Neural cell (in vitro differentiated cells): ENCODE measurements at regions not wholly inside any gene's neighbourhood (a gene's known extent, or its start where the extent isn't known, plus 50 kb on each side); places are given as distances from the start of the nearest gene placed in this dataset.

ENCODE experiments used
- H2AFZ ChIP-seq: fragments of 200-600, 300-800 bp; sonication (generic), shearing (Covaris generic); 2 replicates; pipeline ENCODE4 v1.6.0; 2014; ENCODE audit warnings: low read depth, mild to moderate bottlenecking, antibody characterized with exemption, low read length, moderate library complexity
- H3F3A ChIP-seq: fragments of 200-600 bp; shearing (Covaris generic); 2 replicates; pipeline ENCODE4 v1.6.1; 2016; ENCODE audit warnings: mild to moderate bottlenecking, moderate library complexity, mixed read lengths, antibody characterized with exemption, low read length; ENCODE audit not compliant: insufficient read depth, poor library complexity, severe bottlenecking
- H3K27ac ChIP-seq: fragments of 200-600, 300-800 bp; sonication (generic), shearing (Covaris generic); 2 replicates; pipeline ENCODE4 v1.5.1; 2014; ENCODE audit warnings: mild to moderate bottlenecking, low read length, moderate library complexity
- H3K27me3 ChIP-seq: fragments of 300-800, 200-600 bp; sonication (generic), shearing (Covaris generic); 2 replicates; pipeline ENCODE4 v1.6.0; 2014; ENCODE audit warnings: mild to moderate bottlenecking, low read depth, low read length, moderate library complexity; ENCODE audit not compliant: insufficient read depth
- H3K36me3 ChIP-seq: fragments of 300-800, 200-600 bp; sonication (generic), shearing (Covaris generic); 2 replicates; pipeline ENCODE4 v1.5.1; 2014; ENCODE audit warnings: mild to moderate bottlenecking, antibody characterized with exemption, low read length, moderate library complexity; ENCODE audit not compliant: insufficient read depth
- H3K4me2 ChIP-seq: fragments of 300-800, 200-600 bp; sonication (generic), shearing (Covaris generic); 2 replicates; pipeline ENCODE4 v1.6.0; 2014; ENCODE audit warnings: mild to moderate bottlenecking, low read length
- H3K4me3 ChIP-seq: fragments of 300-800, 200-600 bp; sonication (generic), shearing (Covaris generic); 2 replicates; pipeline ENCODE4 v1.5.1; 2014; ENCODE audit warnings: mild to moderate bottlenecking, low read length, moderate library complexity
- H3K79me2 ChIP-seq: fragments of 200-600 bp; shearing (Covaris generic); replicated peaks from 2 replicates; pipeline ENCODE4 v1.6.0; 2014; ENCODE audit warnings: mild to moderate bottlenecking, low read length, moderate library complexity; ENCODE audit not compliant: insufficient read depth
- H3K9ac ChIP-seq: fragments of 300-800, 200-600 bp; sonication (generic), shearing (Covaris generic); 2 replicates; pipeline ENCODE4 v1.6.1; 2016; ENCODE audit warnings: mild to moderate bottlenecking, low read length, mixed read lengths
- H3K9me2 ChIP-seq: fragments of 200-600 bp; shearing (Covaris generic); 2 replicates; pipeline ENCODE4 v1.6.1; 2016; ENCODE audit warnings: mild to moderate bottlenecking, low read length, mixed read lengths; ENCODE audit not compliant: insufficient read depth
- H3K9me3 ChIP-seq: fragments of 200-600, 300-800 bp; sonication (generic), shearing (Covaris generic); 2 replicates; pipeline ENCODE4 v1.6.1; 2016; ENCODE audit warnings: mild to moderate bottlenecking, mixed run types, low read length, moderate library complexity, mixed read lengths
- H4K20me1 ChIP-seq: fragments of 200-600 bp; shearing (Covaris generic); 2 replicates; pipeline ENCODE4 v1.6.1; 2016; ENCODE audit warnings: mild to moderate bottlenecking, mixed run types; ENCODE audit not compliant: insufficient read depth
- EP300 ChIP-seq: fragments of 450-650 bp; conservative IDR thresholded peaks from 2 replicates; pipeline ENCODE4 v1.6.1; 2014; ENCODE audit warnings: antibody characterized with exemption, mild to moderate bottlenecking, moderate library complexity; ENCODE audit not compliant: poor library complexity, severe bottlenecking
- EZH2 ChIP-seq: fragments of 200-600, 300-800 bp; shearing (Covaris generic), sonication (generic); IDR thresholded peaks from 2 replicates; pipeline ENCODE4 v1.6.1; 2014; ENCODE audit warnings: antibody characterized with exemption, low read length, borderline replicate concordance, mild to moderate bottlenecking; ENCODE audit not compliant: insufficient read depth, poor library complexity, severe bottlenecking
- MXI1 ChIP-seq: fragments of 450-650 bp; conservative IDR thresholded peaks from 2 replicates; pipeline ENCODE4 v1.6.1; 2014; ENCODE audit warnings: antibody characterized with exemption, mild to moderate bottlenecking; ENCODE audit not compliant: poor library complexity, severe bottlenecking
- POLR2AphosphoS5 ChIP-seq: IDR thresholded peaks from 2 replicates; pipeline ENCODE4 v1.6.1; 2012
- RAD21 ChIP-seq: fragments of 450-650 bp; conservative IDR thresholded peaks from 2 replicates; pipeline ENCODE4 v1.6.1; 2014; ENCODE audit warnings: antibody characterized with exemption, mild to moderate bottlenecking, moderate library complexity
- SMC3 ChIP-seq: fragments of 450-650 bp; conservative IDR thresholded peaks from 2 replicates; pipeline ENCODE4 v1.6.1; 2014; ENCODE audit warnings: antibody characterized with exemption, mild to moderate bottlenecking, moderate library complexity; ENCODE audit not compliant: poor library complexity
- TAF1 ChIP-seq: IDR thresholded peaks from 2 replicates; pipeline ENCODE4 v1.6.1; 2012; ENCODE audit warnings: low read depth
- TF ChIP-seq, protein P1 (sequence below): IDR thresholded peaks from 2 replicates; pipeline ENCODE4 v1.6.1; 2012; ENCODE audit warnings: borderline replicate concordance
- TF ChIP-seq, protein P2 (sequence below): fragments of 450-650 bp; IDR thresholded peaks from 2 replicates; pipeline ENCODE4 v1.5.1; 2014; ENCODE audit warnings: antibody characterized with exemption, mild to moderate bottlenecking, moderate library complexity; ENCODE audit not compliant: poor library complexity, severe bottlenecking

DNA sequence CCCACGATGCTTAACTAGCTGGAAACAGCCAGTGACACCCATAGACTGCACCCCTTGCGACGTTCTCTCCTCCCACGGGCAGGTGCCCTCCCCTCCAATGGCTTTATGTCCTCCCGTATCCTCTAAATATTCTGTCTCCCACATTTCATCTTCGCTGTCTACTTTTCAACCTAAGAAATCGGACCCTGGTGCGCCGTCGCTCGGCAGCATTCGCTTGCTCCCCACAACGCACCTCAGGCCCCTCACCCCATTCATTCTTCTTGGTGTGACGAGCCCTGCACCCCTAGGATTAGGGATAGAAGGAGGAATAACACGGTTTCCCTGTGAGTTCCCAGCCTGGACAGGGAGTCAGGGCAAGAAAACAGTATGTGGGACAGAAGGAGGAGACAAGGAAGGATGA is 74.3 kb upstream of the FOXQ1 start:
- no peak overlapping the region for H3K4me2 ChIP-seq
- H3K27ac ChIP-seq, result no peak overlapping the region
- no peak overlapping the region for H2AFZ ChIP-seq
- no peaks in the 10 kb centered on the region for H3K79me2 ChIP-seq
- no peaks in the 10 kb centered on the region for H4K20me1 ChIP-seq
- H3K9me2 ChIP-seq, result no peaks in the 10 kb centered on the region
- no peak for TF ChIP-seq RAD21
- TF ChIP-seq SMC3, result no peak
- no peak for TF ChIP-seq POLR2AphosphoS5
- no peak for TF ChIP-seq MXI1
- TF ChIP-seq, protein P1, sequence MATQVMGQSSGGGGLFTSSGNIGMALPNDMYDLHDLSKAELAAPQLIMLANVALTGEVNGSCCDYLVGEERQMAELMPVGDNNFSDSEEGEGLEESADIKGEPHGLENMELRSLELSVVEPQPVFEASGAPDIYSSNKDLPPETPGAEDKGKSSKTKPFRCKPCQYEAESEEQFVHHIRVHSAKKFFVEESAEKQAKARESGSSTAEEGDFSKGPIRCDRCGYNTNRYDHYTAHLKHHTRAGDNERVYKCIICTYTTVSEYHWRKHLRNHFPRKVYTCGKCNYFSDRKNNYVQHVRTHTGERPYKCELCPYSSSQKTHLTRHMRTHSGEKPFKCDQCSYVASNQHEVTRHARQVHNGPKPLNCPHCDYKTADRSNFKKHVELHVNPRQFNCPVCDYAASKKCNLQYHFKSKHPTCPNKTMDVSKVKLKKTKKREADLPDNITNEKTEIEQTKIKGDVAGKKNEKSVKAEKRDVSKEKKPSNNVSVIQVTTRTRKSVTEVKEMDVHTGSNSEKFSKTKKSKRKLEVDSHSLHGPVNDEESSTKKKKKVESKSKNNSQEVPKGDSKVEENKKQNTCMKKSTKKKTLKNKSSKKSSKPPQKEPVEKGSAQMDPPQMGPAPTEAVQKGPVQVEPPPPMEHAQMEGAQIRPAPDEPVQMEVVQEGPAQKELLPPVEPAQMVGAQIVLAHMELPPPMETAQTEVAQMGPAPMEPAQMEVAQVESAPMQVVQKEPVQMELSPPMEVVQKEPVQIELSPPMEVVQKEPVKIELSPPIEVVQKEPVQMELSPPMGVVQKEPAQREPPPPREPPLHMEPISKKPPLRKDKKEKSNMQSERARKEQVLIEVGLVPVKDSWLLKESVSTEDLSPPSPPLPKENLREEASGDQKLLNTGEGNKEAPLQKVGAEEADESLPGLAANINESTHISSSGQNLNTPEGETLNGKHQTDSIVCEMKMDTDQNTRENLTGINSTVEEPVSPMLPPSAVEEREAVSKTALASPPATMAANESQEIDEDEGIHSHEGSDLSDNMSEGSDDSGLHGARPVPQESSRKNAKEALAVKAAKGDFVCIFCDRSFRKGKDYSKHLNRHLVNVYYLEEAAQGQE, result no peak
- H3K9me3 ChIP-seq, result no peaks in the 10 kb centered on the region
- H3K27me3 ChIP-seq, result no peaks in the 10 kb centered on the region
- no peaks in the 10 kb centered on the region for H3K36me3 ChIP-seq
- H3F3A ChIP-seq, result no peaks in the 10 kb centered on the region
- no peak overlapping the region for H3K4me3 ChIP-seq
- no peak overlapping the region for H3K9ac ChIP-seq

DNA sequence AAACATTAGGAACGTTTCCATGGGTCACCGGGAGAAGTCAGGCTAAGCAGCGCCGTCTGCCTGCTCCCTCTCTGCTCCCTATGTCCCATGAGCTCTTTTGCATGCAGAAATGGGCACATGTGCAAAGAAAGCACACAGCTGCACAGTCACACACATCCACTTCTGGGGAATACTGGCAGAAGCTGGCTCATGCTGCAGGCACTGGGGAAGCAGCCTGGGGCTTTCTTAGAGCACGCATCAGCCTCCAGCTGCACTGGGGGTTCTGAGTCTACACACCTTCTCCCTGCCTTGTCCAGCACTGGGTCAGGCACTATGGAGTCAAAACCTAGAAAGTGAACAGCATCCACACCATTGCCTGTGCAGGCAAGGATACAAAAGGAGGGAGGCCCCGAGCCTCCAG is 76.1 kb upstream of the FOXQ1 start:
- no peak overlapping the region for H2AFZ ChIP-seq
- H3K79me2 ChIP-seq, result no peaks in the 10 kb centered on the region

More for the DNA sequence above, 76.1 kb upstream of the FOXQ1 start:
- TF ChIP-seq RAD21 (no peak), SMC3 (no peak), MXI1 (no peak), EP300 (no peak), TAF1 (no peak), EZH2 (no peak)
- TF ChIP-seq, protein P1, result no peak
- TF ChIP-seq, protein P2, sequence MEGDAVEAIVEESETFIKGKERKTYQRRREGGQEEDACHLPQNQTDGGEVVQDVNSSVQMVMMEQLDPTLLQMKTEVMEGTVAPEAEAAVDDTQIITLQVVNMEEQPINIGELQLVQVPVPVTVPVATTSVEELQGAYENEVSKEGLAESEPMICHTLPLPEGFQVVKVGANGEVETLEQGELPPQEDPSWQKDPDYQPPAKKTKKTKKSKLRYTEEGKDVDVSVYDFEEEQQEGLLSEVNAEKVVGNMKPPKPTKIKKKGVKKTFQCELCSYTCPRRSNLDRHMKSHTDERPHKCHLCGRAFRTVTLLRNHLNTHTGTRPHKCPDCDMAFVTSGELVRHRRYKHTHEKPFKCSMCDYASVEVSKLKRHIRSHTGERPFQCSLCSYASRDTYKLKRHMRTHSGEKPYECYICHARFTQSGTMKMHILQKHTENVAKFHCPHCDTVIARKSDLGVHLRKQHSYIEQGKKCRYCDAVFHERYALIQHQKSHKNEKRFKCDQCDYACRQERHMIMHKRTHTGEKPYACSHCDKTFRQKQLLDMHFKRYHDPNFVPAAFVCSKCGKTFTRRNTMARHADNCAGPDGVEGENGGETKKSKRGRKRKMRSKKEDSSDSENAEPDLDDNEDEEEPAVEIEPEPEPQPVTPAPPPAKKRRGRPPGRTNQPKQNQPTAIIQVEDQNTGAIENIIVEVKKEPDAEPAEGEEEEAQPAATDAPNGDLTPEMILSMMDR, result no peak
- Histone ChIP-seq H3K9ac (no peak overlapping the region), H3K4me3 (no peak overlapping the region), H3F3A (no peaks in the 10 kb centered on the region), H3K36me3 (no peaks in the 10 kb centered on the region), H3K27me3 (no peaks in the 10 kb centered on the region), H4K20me1 (no peaks in the 10 kb centered on the region), H3K4me2 (no peak overlapping the region), H3K9me3 (no peaks in the 10 kb centered on the region), H3K9me2 (no peaks in the 10 kb centered on the region), H3K27ac (no peak overlapping the region)
